Liver (tissue), 8 donors: ENCODE measurements at regions not wholly inside any gene's neighbourhood (a gene's known extent, or its start where the extent isn't known, plus 50 kb on each side); places are given as distances from the start of the nearest gene placed in this dataset.

Experiments
- DNase-seq: peaks from one replicate; pipeline ENCODE4 v3.0.0-alpha.2; 2017; ENCODE audit warnings: low spot score
- H3K27ac ChIP-seq, 2 donors: one replicate each; pipeline ENCODE4 v1.7.0; 2013; ENCODE audit warnings: inconsistent platforms in 2 of 2, low read length in 2 of 2, control low read depth in 1 of 2, low read depth in 1 of 2, mild to moderate bottlenecking in 1 of 2
- H3K27me3 ChIP-seq, 4 donors: one replicate each; pipeline versions ENCODE4 v1.6.1 to v1.7.0; 2013; ENCODE audit warnings: low read length in 3 of 4, inconsistent platforms in 1 of 4, mild to moderate bottlenecking in 1 of 4, moderate library complexity in 1 of 4; ENCODE audit not compliant: control insufficient read depth in 4 of 4, insufficient read depth in 4 of 4
- H3K36me3 ChIP-seq, 4 donors: one replicate each; pipeline versions ENCODE4 v1.6.1 to v1.7.0; 2013; ENCODE audit warnings: low read length in 3 of 4, mild to moderate bottlenecking in 3 of 4, low read depth in 1 of 4, moderate library complexity in 1 of 4; ENCODE audit not compliant: control insufficient read depth in 4 of 4, insufficient read depth in 3 of 4
- H3K4me1 ChIP-seq, 4 donors: one replicate each; pipeline versions ENCODE4 v1.6.1 to v1.7.0; 2013; ENCODE audit warnings: low read length in 3 of 4, mild to moderate bottlenecking in 3 of 4, moderate library complexity in 1 of 4; ENCODE audit not compliant: control insufficient read depth in 4 of 4, insufficient read depth in 4 of 4
- H3K4me3 ChIP-seq, 3 donors: one replicate each; pipeline versions ENCODE4 v1.6.1 to v1.7.0; 2013; ENCODE audit warnings: low read length in 3 of 3, control low read depth in 1 of 3, low read depth in 1 of 3, mild to moderate bottlenecking in 1 of 3
- H3K9ac ChIP-seq, 2 donors: one replicate each; pipeline ENCODE4 v1.7.0; 2013; ENCODE audit warnings: low read length in 2 of 2, mild to moderate bottlenecking in 2 of 2, moderate library complexity in 2 of 2, control low read depth in 1 of 2, low read depth in 1 of 2
- H3K9me3 ChIP-seq, 4 donors: one replicate each; pipeline versions ENCODE4 v1.6.1 to v1.7.0; 2013; ENCODE audit warnings: low read length in 3 of 4; ENCODE audit not compliant: control insufficient read depth in 4 of 4
- CTCF ChIP-seq: fragments of 150-350 bp; IDR thresholded peaks from 2 replicates; pipeline ENCODE4 v1.5.1; 2017; ENCODE audit warnings: improper control_type of control experiment, low read depth, low read length; ENCODE audit not compliant: missing input control
- EGR1 ChIP-seq, 2 donors: IDR thresholded peaks; 2 replicates each; pipeline ENCODE4 v1.6.1; 2016 to 2018; ENCODE audit warnings: antibody characterized with exemption in 2 of 2, low read depth in 2 of 2
- FOXA1 ChIP-seq: IDR thresholded peaks from 2 replicates; pipeline ENCODE4 v1.6.1; 2016; ENCODE audit warnings: antibody characterized with exemption
- FOXA2 ChIP-seq: IDR thresholded peaks from 2 replicates; pipeline ENCODE4 v1.6.1; 2016; ENCODE audit warnings: antibody characterized with exemption
- GABPA ChIP-seq, 2 donors: IDR thresholded peaks in 1 of 2; conservative IDR thresholded peaks in 1 of 2; 2 replicates each; pipeline ENCODE4 v1.6.1; 2016; ENCODE audit warnings: antibody characterized with exemption in 2 of 2, mild to moderate bottlenecking in 1 of 2, moderate library complexity in 1 of 2
- HNF4A ChIP-seq, 2 donors: conservative IDR thresholded peaks; 2 replicates each; pipeline ENCODE4 v1.6.1; 2016; ENCODE audit warnings: antibody characterized with exemption in 2 of 2, mild to moderate bottlenecking in 2 of 2
- HNF4G ChIP-seq: IDR thresholded peaks from 2 replicates; pipeline ENCODE4 v1.6.1; 2016; ENCODE audit warnings: antibody characterized with exemption
- JUND ChIP-seq, 2 donors: IDR thresholded peaks; 2 replicates each; pipeline ENCODE4 v1.6.1; 2016; ENCODE audit warnings: antibody characterized with exemption in 2 of 2
- MAX ChIP-seq: IDR thresholded peaks from 2 replicates; pipeline ENCODE4 v1.6.1; 2016; ENCODE audit warnings: antibody characterized with exemption
- NR2F2 ChIP-seq: IDR thresholded peaks from 2 replicates; pipeline ENCODE4 v1.6.1; 2016; ENCODE audit warnings: antibody characterized with exemption
- RAD21 ChIP-seq, 2 donors: IDR thresholded peaks; 2 replicates each; pipeline ENCODE4 v1.6.1; 2016; ENCODE audit warnings: antibody characterized with exemption in 2 of 2, mild to moderate bottlenecking in 2 of 2
- RXRA ChIP-seq, 2 donors: IDR thresholded peaks; 2 replicates each; pipeline ENCODE4 v1.6.1; 2017 to 2018; ENCODE audit warnings: antibody characterized with exemption in 2 of 2, mild to moderate bottlenecking in 1 of 2
- SP1 ChIP-seq: IDR thresholded peaks from 2 replicates; pipeline ENCODE4 v1.6.1; 2018; ENCODE audit warnings: antibody characterized with exemption, mild to moderate bottlenecking
- TAF1 ChIP-seq: conservative IDR thresholded peaks from 2 replicates; pipeline ENCODE4 v1.6.1; 2016; ENCODE audit warnings: antibody characterized with exemption, mild to moderate bottlenecking
- YY1 ChIP-seq: IDR thresholded peaks from 2 replicates; pipeline ENCODE4 v1.6.1; 2016; ENCODE audit warnings: antibody characterized with exemption, mild to moderate bottlenecking
- ZBTB33 ChIP-seq: IDR thresholded peaks from 2 replicates; pipeline ENCODE4 v1.6.1; 2016; ENCODE audit warnings: antibody characterized with exemption
- WGBS: extraction: QIAGEN DNeasy Blood & Tissue Kit; methylation state at CpG from one replicate; pipeline ENCODE4 v1.1.7; 2013; 5-methylcytosine and 5-hydroxymethylcytosine counted together
- TF ChIP-seq, protein P1 (sequence below): IDR thresholded peaks from 2 replicates; pipeline ENCODE4 v1.6.1; 2016; ENCODE audit warnings: antibody characterized with exemption
- TF ChIP-seq, protein P2 (sequence below): IDR thresholded peaks from 2 replicates; pipeline ENCODE4 v1.6.1; 2016; ENCODE audit warnings: antibody characterized with exemption, mild to moderate bottlenecking
- donor health status: healthy.
- donor health status: healthy.
- donor health status: healthy.
- donor health status: healthy.
- donor health status: healthy.

- TF ChIP-seq ZBTB33: no peak
- TF ChIP-seq FOXA1: no peak
- no peak for TF ChIP-seq HNF4G
- no peak for TF ChIP-seq NR2F2
- TF ChIP-seq FOXA2: no peak
- TF ChIP-seq RAD21 (IDR thresholded peaks at IDR 0.05): no peak
- no peak for TF ChIP-seq EGR1 (IDR thresholded peaks at IDR 0.05; ENCODE audit: low read depth in 2 of 2)
- TF ChIP-seq YY1: no peak
- TF ChIP-seq RXRA (IDR thresholded peaks at IDR 0.05): no peak
Observed at GRCh38 chr16:66176731-66177130, 189.8 kb upstream of the CDH5 start (continued).

GRCh38 chr16:66176111-66176510, 190.4 kb upstream of the CDH5 start:
- no peak overlapping the region for H3K27ac ChIP-seq
- no peak for DNase-seq
- peaks cover 0 to 4% (median 0%) of the 10 kb centered on the region in 4 donors for H3K27me3 ChIP-seq
- H3K9me3 ChIP-seq: peaks cover 0 to 6% (median 0%) of the 10 kb centered on the region in 4 donors
- H3K4me3 ChIP-seq: no peak overlapping the region
- WGBS: 87% methylated on average over 7 of the region's 7 CpGs
- no peak overlapping the region for H3K9ac ChIP-seq
- no peaks in the 10 kb centered on the region for H3K36me3 ChIP-seq
- H3K4me1 ChIP-seq: no peaks in the 10 kb centered on the region
- no peak for TF ChIP-seq MAX
- no peak for TF ChIP-seq FOXA1
- TF ChIP-seq, protein P1, sequence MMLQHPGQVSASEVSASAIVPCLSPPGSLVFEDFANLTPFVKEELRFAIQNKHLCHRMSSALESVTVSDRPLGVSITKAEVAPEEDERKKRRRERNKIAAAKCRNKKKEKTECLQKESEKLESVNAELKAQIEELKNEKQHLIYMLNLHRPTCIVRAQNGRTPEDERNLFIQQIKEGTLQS: no peak
- no peak for TF ChIP-seq SP1
- TF ChIP-seq EGR1 (IDR thresholded peaks at IDR 0.05; ENCODE audit: low read depth in 2 of 2): no peak
- no peak for TF ChIP-seq HNF4G
- no peak for TF ChIP-seq CTCF
- TF ChIP-seq JUND (IDR thresholded peaks at IDR 0.05): no peak
- no peak for TF ChIP-seq TAF1
- no peak for TF ChIP-seq HNF4A (conservative IDR thresholded peaks at IDR 0.05)
- TF ChIP-seq YY1: no peak
- TF ChIP-seq ZBTB33: no peak
- no peak for TF ChIP-seq GABPA (IDR thresholded peaks at IDR 0.05 in 1 of 2, conservative IDR thresholded peaks at IDR 0.05 in 1 of 2)
- TF ChIP-seq NR2F2: no peak
- no peak for TF ChIP-seq RAD21 (IDR thresholded peaks at IDR 0.05)
- TF ChIP-seq RXRA (IDR thresholded peaks at IDR 0.05): no peak
- no peak for TF ChIP-seq FOXA2
- TF ChIP-seq, protein P2, sequence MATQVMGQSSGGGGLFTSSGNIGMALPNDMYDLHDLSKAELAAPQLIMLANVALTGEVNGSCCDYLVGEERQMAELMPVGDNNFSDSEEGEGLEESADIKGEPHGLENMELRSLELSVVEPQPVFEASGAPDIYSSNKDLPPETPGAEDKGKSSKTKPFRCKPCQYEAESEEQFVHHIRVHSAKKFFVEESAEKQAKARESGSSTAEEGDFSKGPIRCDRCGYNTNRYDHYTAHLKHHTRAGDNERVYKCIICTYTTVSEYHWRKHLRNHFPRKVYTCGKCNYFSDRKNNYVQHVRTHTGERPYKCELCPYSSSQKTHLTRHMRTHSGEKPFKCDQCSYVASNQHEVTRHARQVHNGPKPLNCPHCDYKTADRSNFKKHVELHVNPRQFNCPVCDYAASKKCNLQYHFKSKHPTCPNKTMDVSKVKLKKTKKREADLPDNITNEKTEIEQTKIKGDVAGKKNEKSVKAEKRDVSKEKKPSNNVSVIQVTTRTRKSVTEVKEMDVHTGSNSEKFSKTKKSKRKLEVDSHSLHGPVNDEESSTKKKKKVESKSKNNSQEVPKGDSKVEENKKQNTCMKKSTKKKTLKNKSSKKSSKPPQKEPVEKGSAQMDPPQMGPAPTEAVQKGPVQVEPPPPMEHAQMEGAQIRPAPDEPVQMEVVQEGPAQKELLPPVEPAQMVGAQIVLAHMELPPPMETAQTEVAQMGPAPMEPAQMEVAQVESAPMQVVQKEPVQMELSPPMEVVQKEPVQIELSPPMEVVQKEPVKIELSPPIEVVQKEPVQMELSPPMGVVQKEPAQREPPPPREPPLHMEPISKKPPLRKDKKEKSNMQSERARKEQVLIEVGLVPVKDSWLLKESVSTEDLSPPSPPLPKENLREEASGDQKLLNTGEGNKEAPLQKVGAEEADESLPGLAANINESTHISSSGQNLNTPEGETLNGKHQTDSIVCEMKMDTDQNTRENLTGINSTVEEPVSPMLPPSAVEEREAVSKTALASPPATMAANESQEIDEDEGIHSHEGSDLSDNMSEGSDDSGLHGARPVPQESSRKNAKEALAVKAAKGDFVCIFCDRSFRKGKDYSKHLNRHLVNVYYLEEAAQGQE: no peak
